Stimulated activated CD8-positive, alpha-beta memory T cell treated with anti-CD3 and anti-CD28 coated beads, Interleukin-7, amount 100 ng/mL, for 4 hours (primary cell): ENCODE measurements at regions not wholly inside any gene's neighbourhood (a gene's known extent, or its start where the extent isn't known, plus 50 kb on each side); places are given as distances from the start of the nearest gene placed in this dataset.

Experiments
- DNase-seq, 2 donors: peaks; one replicate each; pipeline ENCODE4 v3.0.0-alpha.2; 2020; ENCODE audit warnings: low read depth in 2 of 2

DNA sequence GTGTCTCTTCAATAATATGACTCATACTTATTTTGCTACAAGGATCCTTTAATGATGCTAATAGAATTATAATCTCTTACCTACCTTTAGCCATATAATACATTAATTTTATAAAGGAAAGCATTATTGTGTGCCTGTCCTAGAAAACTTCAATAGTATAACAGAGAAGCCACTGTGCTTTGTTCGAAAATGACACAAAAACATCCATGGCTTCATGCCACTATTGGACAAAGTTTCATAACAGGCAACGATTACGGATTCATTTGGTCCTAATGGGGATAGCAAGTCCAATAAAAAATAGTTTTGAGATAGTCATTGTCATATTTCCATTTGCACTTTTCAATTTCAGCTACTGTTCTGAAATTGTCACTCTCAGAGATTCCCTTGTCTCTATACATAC is 52.5 kb upstream of the CCDC150 start:
- no peak for DNase-seq

DNA sequence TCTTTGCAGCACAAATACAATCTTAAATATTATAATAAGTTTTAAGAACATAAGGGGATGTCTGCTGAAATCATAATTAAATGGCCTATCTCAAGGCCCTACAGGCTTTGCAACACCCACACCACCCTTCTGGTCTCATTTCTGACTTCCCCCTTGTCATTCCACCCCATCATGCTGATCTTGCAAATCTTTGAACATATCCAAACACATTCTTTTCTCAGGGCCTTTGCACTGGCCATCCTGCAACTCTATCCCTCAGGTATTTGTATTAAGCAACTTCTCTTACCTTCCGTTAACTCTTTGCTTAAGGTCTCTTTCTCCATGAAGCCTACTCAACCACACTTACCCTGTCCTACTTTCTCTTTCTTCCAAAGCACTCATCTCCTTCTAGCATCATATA is 51.8 kb upstream of the CCDC150 start:
- DNase-seq: no peak

DNA sequence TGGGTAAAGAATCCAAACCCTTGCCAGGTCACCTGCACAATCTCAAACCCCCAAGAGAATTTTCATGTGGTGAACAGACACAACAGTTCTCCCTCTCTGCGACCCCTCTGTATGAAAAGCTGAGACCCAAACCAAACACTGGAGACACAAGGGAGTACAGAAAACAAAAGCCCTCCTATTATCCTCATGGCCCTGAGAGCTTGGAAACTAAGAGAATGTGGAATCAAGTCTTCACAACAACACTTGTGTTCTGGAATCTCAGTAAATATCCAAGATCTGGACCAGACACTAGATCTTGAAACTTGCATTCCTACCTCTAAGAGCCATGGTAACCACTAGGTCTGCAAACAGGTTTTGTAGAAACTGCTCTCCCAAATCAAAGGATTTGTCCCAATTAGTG is 50.1 kb upstream of the CCDC150 start:
- DNase-seq: no peak
